ENCODE measurements at regions not wholly inside any gene's neighbourhood (a gene's known extent, or its start where the extent isn't known, plus 50 kb on each side); places are given as distances from the start of the nearest gene placed in this dataset.

DNA sequence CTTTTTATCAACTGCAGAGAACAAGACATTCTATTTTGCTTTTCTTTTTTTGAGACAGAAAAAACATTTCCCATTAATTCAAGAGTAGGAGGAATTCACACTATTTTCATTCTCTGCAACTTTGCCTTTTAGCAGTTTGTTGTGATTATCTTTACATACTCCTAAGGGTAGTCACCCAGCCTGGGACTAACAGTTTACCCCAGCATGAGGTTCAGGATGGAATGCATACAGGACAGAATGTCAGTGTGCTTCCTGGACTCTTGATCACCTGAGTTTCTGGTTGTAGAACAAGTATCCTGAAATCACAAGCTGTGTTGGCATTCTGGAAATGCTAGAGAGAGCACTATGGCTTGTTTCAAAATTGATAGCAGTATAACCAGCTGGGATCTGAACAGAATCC is 368.1 kb downstream of the KIF4B start:
- Histone ChIP-seq H3K27ac (no peak overlapping the region), H3K4me2 (no peak overlapping the region), H3K36me3 (ENCODE audit: low read depth) (no peaks in the 10 kb centered on the region), H3K79me2 (ENCODE audit: low read depth) (no peaks in the 10 kb centered on the region), H3K9me2 (ENCODE audit: insufficient read depth) (no peaks in the 10 kb centered on the region), H3K27me3 (ENCODE audit: insufficient read depth, low read depth) (no peaks in the 10 kb centered on the region), H2AFZ (no peak overlapping the region), H3K4me1 (replicated peaks; ENCODE audit: insufficient read depth) (no peaks in the 10 kb centered on the region), H3K4me3 (no peak overlapping the region), H4K20me1 (ENCODE audit: insufficient read depth) (no peaks in the 10 kb centered on the region; the same call in 1 of the 2 replicates), H3F3A (ENCODE audit: insufficient read depth, low read depth) (no peaks in the 10 kb centered on the region), H3K9me3 (ENCODE audit: insufficient read depth, low read depth) (no peaks in the 10 kb centered on the region)
- no TSS peak for BruUV-seq (replicated peaks)
- ChIA-PET CTCF (no interaction called here), POLR2A (ENCODE audit: unreplicated experiment) (no interaction called here)
- intact Hi-C loops (cut with micrococcal nuclease; ENCODE audit: unreplicated experiment) = no loop called here
- no peak for DNase-seq
- TF ChIP-seq, protein P1, sequence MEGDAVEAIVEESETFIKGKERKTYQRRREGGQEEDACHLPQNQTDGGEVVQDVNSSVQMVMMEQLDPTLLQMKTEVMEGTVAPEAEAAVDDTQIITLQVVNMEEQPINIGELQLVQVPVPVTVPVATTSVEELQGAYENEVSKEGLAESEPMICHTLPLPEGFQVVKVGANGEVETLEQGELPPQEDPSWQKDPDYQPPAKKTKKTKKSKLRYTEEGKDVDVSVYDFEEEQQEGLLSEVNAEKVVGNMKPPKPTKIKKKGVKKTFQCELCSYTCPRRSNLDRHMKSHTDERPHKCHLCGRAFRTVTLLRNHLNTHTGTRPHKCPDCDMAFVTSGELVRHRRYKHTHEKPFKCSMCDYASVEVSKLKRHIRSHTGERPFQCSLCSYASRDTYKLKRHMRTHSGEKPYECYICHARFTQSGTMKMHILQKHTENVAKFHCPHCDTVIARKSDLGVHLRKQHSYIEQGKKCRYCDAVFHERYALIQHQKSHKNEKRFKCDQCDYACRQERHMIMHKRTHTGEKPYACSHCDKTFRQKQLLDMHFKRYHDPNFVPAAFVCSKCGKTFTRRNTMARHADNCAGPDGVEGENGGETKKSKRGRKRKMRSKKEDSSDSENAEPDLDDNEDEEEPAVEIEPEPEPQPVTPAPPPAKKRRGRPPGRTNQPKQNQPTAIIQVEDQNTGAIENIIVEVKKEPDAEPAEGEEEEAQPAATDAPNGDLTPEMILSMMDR (conservative IDR thresholded peaks at IDR 0.05) = no peak
- no peak for TF ChIP-seq EZH2 (IDR thresholded peaks at IDR 0.05; ENCODE audit: low read depth)

DNA sequence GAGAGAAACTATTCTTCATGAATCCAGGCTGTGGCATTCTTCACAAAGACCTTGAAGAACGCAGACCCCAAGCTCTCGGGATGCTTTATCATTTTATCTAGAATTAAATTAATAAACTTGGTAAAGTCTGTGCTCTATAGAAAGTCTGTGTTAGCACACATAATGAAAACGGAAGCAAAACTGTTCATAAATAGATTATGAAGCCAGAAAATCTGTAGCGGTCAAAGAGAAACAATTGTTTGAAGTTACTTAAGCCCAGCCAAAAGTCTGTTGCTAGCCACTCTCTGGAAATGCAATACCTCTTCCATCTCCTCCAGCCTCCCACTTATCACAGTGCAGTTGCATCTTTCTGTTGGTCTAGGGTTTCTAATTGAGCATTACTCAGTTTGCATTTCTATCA is 375.9 kb downstream of the KIF4B start:
- Histone ChIP-seq H3K4me3 (no peak overlapping the region), H3K36me3 (ENCODE audit: low read depth) (no peaks in the 10 kb centered on the region), H4K20me1 (ENCODE audit: insufficient read depth) (no peaks in the 10 kb centered on the region), H3K79me2 (ENCODE audit: low read depth) (no peaks in the 10 kb centered on the region), H3F3A (ENCODE audit: insufficient read depth, low read depth) (no peaks in the 10 kb centered on the region), H3K9me2 (ENCODE audit: insufficient read depth) (no peaks in the 10 kb centered on the region), H2AFZ (no peak overlapping the region), H3K4me1 (replicated peaks; ENCODE audit: insufficient read depth) (no peaks in the 10 kb centered on the region), H3K4me2 (no peak overlapping the region), H3K27me3 (ENCODE audit: insufficient read depth, low read depth) (no peaks in the 10 kb centered on the region), H3K9me3 (ENCODE audit: insufficient read depth, low read depth) (no peaks in the 10 kb centered on the region), H3K27ac (no peak overlapping the region)
- POLR2A ChIA-PET (ENCODE audit: unreplicated experiment) = no interaction called here
- CTCF ChIA-PET = no interaction called here
- no TSS peak for BruUV-seq (replicated peaks)
- DNase-seq = no peak
- TF ChIP-seq EZH2 (IDR thresholded peaks at IDR 0.05; ENCODE audit: low read depth) = no peak
- TF ChIP-seq, protein P1 (conservative IDR thresholded peaks at IDR 0.05) = no peak
- intact Hi-C loops (cut with micrococcal nuclease; ENCODE audit: unreplicated experiment) = no loop called here

DNA sequence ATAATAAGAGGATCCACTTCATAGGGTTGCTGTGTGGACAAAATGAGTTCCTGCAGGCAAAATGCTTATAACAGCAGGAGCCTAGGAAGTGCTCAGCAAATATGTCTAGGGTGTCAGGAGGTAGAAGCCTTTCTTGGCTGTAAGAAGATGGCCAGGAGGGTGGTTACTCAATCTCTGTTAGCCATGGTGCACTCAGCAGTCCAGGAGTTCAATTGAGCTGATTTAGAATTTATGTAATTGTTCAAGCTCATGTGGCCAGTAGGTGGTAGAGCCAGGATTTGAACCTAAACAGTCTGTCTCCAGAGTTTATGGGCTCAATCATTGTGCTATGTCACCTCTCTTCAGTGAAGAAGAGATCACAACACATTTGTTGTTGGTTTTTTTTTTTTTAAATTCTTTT is 381.2 kb downstream of the KIF4B start:
- no TSS peak for BruUV-seq (replicated peaks)
- Histone ChIP-seq H3K4me2 (no peak overlapping the region), H2AFZ (no peak overlapping the region), H3K27ac (no peak overlapping the region), H3F3A (ENCODE audit: insufficient read depth, low read depth) (no peaks in the 10 kb centered on the region), H3K27me3 (ENCODE audit: insufficient read depth, low read depth) (no peaks in the 10 kb centered on the region), H3K36me3 (ENCODE audit: low read depth) (no peaks in the 10 kb centered on the region), H4K20me1 (ENCODE audit: insufficient read depth) (no peaks in the 10 kb centered on the region), H3K4me1 (replicated peaks; ENCODE audit: insufficient read depth) (no peaks in the 10 kb centered on the region), H3K9me2 (ENCODE audit: insufficient read depth) (no peaks in the 10 kb centered on the region), H3K79me2 (ENCODE audit: low read depth) (no peaks in the 10 kb centered on the region), H3K9me3 (ENCODE audit: insufficient read depth, low read depth) (no peaks in the 10 kb centered on the region), H3K4me3 (no peak overlapping the region)
- DNase-seq = no peak
- POLR2A ChIA-PET (ENCODE audit: unreplicated experiment) = no interaction called here
- CTCF ChIA-PET = no interaction called here
- TF ChIP-seq, protein P1 (conservative IDR thresholded peaks at IDR 0.05) = no peak
- no peak for TF ChIP-seq EZH2 (IDR thresholded peaks at IDR 0.05; ENCODE audit: low read depth)
- intact Hi-C loops (cut with micrococcal nuclease; ENCODE audit: unreplicated experiment) = no loop called here

Data from PC-9 (cell line).